Parathyroid adenoma (tissue), 2 donors: ENCODE measurements at regions not wholly inside any gene's neighbourhood (a gene's known extent, or its start where the extent isn't known, plus 50 kb on each side); places are given as distances from the start of the nearest gene placed in this dataset.

Experiments
- H2AFZ ChIP-seq: fragments of 300-600 bp; sonication (generic); one replicate; pipeline ENCODE4 v1.7.0; 2017; ENCODE audit warnings: antibody characterized with exemption, mild to moderate bottlenecking
- H3K27ac ChIP-seq: fragments of 300-600 bp; sonication (generic); one replicate; pipeline ENCODE4 v1.7.0; 2017
- H3K27me3 ChIP-seq: fragments of 300-600 bp; sonication (generic); one replicate; pipeline ENCODE4 v1.7.0; 2017; ENCODE audit warnings: low read length; ENCODE audit not compliant: control insufficient read depth, insufficient read depth
- H3K36me3 ChIP-seq: fragments of 300-600 bp; sonication (generic); one replicate; pipeline ENCODE4 v1.7.0; 2017; ENCODE audit warnings: low read length; ENCODE audit not compliant: control insufficient read depth, insufficient read depth
- H3K4me1 ChIP-seq: fragments of 300-600 bp; sonication (generic); one replicate; pipeline ENCODE4 v1.7.0; 2017; ENCODE audit warnings: control low read depth
- H3K4me2 ChIP-seq: fragments of 300-600 bp; sonication (generic); one replicate; pipeline ENCODE4 v1.7.0; 2017; ENCODE audit warnings: low read length
- H3K4me3 ChIP-seq: fragments of 300-600 bp; sonication (generic); one replicate; pipeline ENCODE4 v1.7.0; 2017; ENCODE audit warnings: low read depth, low read length
- H3K79me2 ChIP-seq: fragments of 300-600 bp; sonication (generic); one replicate; pipeline ENCODE4 v1.7.0; 2017; ENCODE audit warnings: control low read depth
- H3K9ac ChIP-seq: fragments of 300-600 bp; sonication (generic); one replicate; pipeline ENCODE4 v1.7.0; 2017; ENCODE audit warnings: mild to moderate bottlenecking
- H3K9me3 ChIP-seq: fragments of 300-600 bp; sonication (generic); one replicate; pipeline ENCODE4 v1.7.0; 2017; ENCODE audit warnings: low read length; ENCODE audit not compliant: control insufficient read depth
- CTCF ChIP-seq: fragments of 300-600 bp; sonication (generic); IDR thresholded peaks from one replicate; pipeline ENCODE4 v1.7.0; 2017; ENCODE audit warnings: antibody characterized with exemption, mild to moderate bottlenecking
- donor health status: primary hyperparathyroidism.

GRCh38 chr14:29215853-29216252, 449.3 kb downstream of the FOXG1 start:
- no peaks in the 10 kb centered on the region for H3K9me3 ChIP-seq
- H3K9ac ChIP-seq = no peak overlapping the region
- H3K79me2 ChIP-seq = no peaks in the 10 kb centered on the region
- no peaks in the 10 kb centered on the region for H3K27me3 ChIP-seq
- H2AFZ ChIP-seq = no peak overlapping the region
- no peak for TF ChIP-seq CTCF
- no peaks in the 10 kb centered on the region for H3K4me1 ChIP-seq
- no peak overlapping the region for H3K27ac ChIP-seq
- H3K4me2 ChIP-seq = no peak overlapping the region
- H3K4me3 ChIP-seq = no peak overlapping the region
- no peaks in the 10 kb centered on the region for H3K36me3 ChIP-seq

- Histone ChIP-seq H2AFZ (no peak overlapping the region), H3K79me2 (no peaks in the 10 kb centered on the region), H3K9ac (no peak overlapping the region), H3K9me3 (no peaks in the 10 kb centered on the region), H3K27me3 (no peaks in the 10 kb centered on the region), H3K27ac (no peak overlapping the region), H3K36me3 (no peaks in the 10 kb centered on the region), H3K4me2 (no peak overlapping the region), H3K4me1 (no peaks in the 10 kb centered on the region), H3K4me3 (no peak overlapping the region)
- no peak for TF ChIP-seq CTCF
These were observed 450.0 kb downstream of the FOXG1 start for GRCh38 chr14:29216268-29217232.

- H2AFZ ChIP-seq = no peak overlapping the region
- H3K27ac ChIP-seq = no peak overlapping the region
These were observed 451.3 kb downstream of the FOXG1 start for GRCh38 chr14:29217813-29218450.

GRCh38 chr14:29220072-29220471, 453.5 kb downstream of the FOXG1 start:
- Histone ChIP-seq H3K4me2 (no peak overlapping the region), H3K36me3 (no peaks in the 10 kb centered on the region), H3K9me3 (no peaks in the 10 kb centered on the region), H3K27me3 (no peaks in the 10 kb centered on the region), H3K4me3 (no peak overlapping the region), H3K9ac (no peak overlapping the region), H3K27ac (no peak overlapping the region), H3K4me1 (no peaks in the 10 kb centered on the region), H3K79me2 (no peaks in the 10 kb centered on the region), H2AFZ (no peak overlapping the region)
- no peak for TF ChIP-seq CTCF

More at GRCh38 chr14:29217813-29218450, 451.3 kb downstream of the FOXG1 start:
- H3K79me2 ChIP-seq = no peaks in the 10 kb centered on the region
- no peak for TF ChIP-seq CTCF
- H3K9me3 ChIP-seq = no peaks in the 10 kb centered on the region
- H3K36me3 ChIP-seq = no peaks in the 10 kb centered on the region
- no peak overlapping the region for H3K4me2 ChIP-seq
- no peaks in the 10 kb centered on the region for H3K4me1 ChIP-seq
- no peak overlapping the region for H3K4me3 ChIP-seq
- no peak overlapping the region for H3K9ac ChIP-seq
- no peaks in the 10 kb centered on the region for H3K27me3 ChIP-seq
